WTC11 (cell line): ENCODE measurements at regions not wholly inside any gene's neighbourhood (a gene's known extent, or its start where the extent isn't known, plus 50 kb on each side); places are given as distances from the start of the nearest gene placed in this dataset.

Experiments used
- ATAC-seq: fragments of 200-7000 bp; cut with Tn5 transposase; 2 replicates; pipeline ENCODE4 v1.10.0; 2021; ENCODE audit warnings: mild to moderate bottlenecking, moderate library complexity
- CTCF ChIA-PET: fragments of 300-600 bp; sonication (Branson Sonifier 250); formaldehyde crosslinking; loops from one replicate; lab custom pipeline; 2021; ENCODE audit warnings: antibody characterized with exemption; lab: Charles Lee
- POLR2A ChIA-PET: fragments of 350-600 bp; sonication (Branson Sonifier 250); formaldehyde crosslinking; loops from one replicate; lab custom pipeline; 2021; ENCODE audit warnings: antibody characterized with exemption; lab: Charles Lee
- DNase-seq: peaks from one replicate; pipeline ENCODE4 v3.0.0; 2021; ENCODE audit warnings: low spot score
- H3K27ac Mint-ChIP-seq: 2 replicates; pipeline ENCODE4 v1.8.0; 2021; ENCODE audit warnings: mixed read lengths
- H3K27me3 Mint-ChIP-seq: 2 replicates; pipeline ENCODE4 v1.8.0; 2021; ENCODE audit warnings: low read depth, mild to moderate bottlenecking, moderate library complexity, mixed read lengths
- H3K36me3 Mint-ChIP-seq: 2 replicates; pipeline ENCODE4 v1.8.0; 2021; ENCODE audit warnings: mixed read lengths
- H3K4me1 Mint-ChIP-seq: 2 replicates; pipeline ENCODE4 v1.8.0; 2022; ENCODE audit warnings: mixed read lengths
- H3K4me3 Mint-ChIP-seq: 2 replicates; pipeline ENCODE4 v1.8.0; 2021; ENCODE audit warnings: mild to moderate bottlenecking, moderate library complexity, mixed read lengths
- H3K9me3 Mint-ChIP-seq: 2 replicates; pipeline ENCODE4 v1.8.0; 2021; ENCODE audit warnings: mixed read lengths
- CREB1 ChIP-seq: sonication (generic); formaldehyde crosslinking; IDR thresholded peaks from 2 replicates; pipeline ENCODE4 v1.8.0; 2023; ENCODE audit warnings: mild to moderate bottlenecking, missing genetic modification reagents
- E2F1 ChIP-seq: sonication (generic); formaldehyde crosslinking; IDR thresholded peaks from 2 replicates; pipeline ENCODE4 v1.8.0; 2022; ENCODE audit warnings: mild to moderate bottlenecking, missing genetic modification reagents
- ESRRA ChIP-seq: sonication (generic); formaldehyde crosslinking; IDR thresholded peaks from 2 replicates; pipeline ENCODE4 v1.8.1; 2022; ENCODE audit warnings: mild to moderate bottlenecking, missing genetic modification reagents, borderline replicate concordance
- ETV6 ChIP-seq: sonication (generic); formaldehyde crosslinking; IDR thresholded peaks from 2 replicates; pipeline ENCODE4 v1.8.1; 2022; ENCODE audit warnings: mild to moderate bottlenecking, missing genetic modification reagents
- FOXJ3 ChIP-seq: sonication (generic); formaldehyde crosslinking; IDR thresholded peaks from 2 replicates; pipeline ENCODE4 v1.9.0; 2021; ENCODE audit warnings: missing genetic modification reagents, mild to moderate bottlenecking, borderline replicate concordance
- FOXP1 ChIP-seq: sonication (generic); formaldehyde crosslinking; IDR thresholded peaks from 2 replicates; pipeline ENCODE4 v1.8.0; 2022; ENCODE audit warnings: missing genetic modification reagents, mild to moderate bottlenecking, moderate library complexity, borderline replicate concordance
- GRHL2 ChIP-seq: fragments of 250-450 bp; sonication (Bioruptor Pico); IDR thresholded peaks from 2 replicates; pipeline ENCODE4 v1.8.0; 2022; ENCODE audit warnings: mild to moderate bottlenecking, moderate library complexity; ENCODE audit not compliant: insufficient replicate concordance, severe bottlenecking
- KAT7 ChIP-seq: sonication (generic); formaldehyde crosslinking; IDR thresholded peaks from 2 replicates; pipeline ENCODE4 v1.8.1; 2023; ENCODE audit warnings: missing genetic modification reagents, mild to moderate bottlenecking, borderline replicate concordance
- MAX ChIP-seq: sonication (generic); formaldehyde crosslinking; IDR thresholded peaks from 2 replicates; pipeline ENCODE4 v1.8.0; 2022; ENCODE audit warnings: mild to moderate bottlenecking, missing genetic modification reagents
- MXD4 ChIP-seq: fragments of 250-450 bp; sonication (Bioruptor Pico); IDR thresholded peaks from 2 replicates; pipeline ENCODE4 v1.8.0; 2021; ENCODE audit warnings: mild to moderate bottlenecking, moderate library complexity, borderline replicate concordance
- NFYB ChIP-seq: sonication (generic); formaldehyde crosslinking; conservative IDR thresholded peaks from 2 replicates; pipeline ENCODE4 v1.8.0; 2022; ENCODE audit warnings: low read depth, missing genetic modification reagents
- NR3C1 ChIP-seq: sonication (generic); formaldehyde crosslinking; conservative IDR thresholded peaks from 2 replicates; pipeline ENCODE4 v1.8.1; 2023; ENCODE audit warnings: low read depth, mild to moderate bottlenecking, missing genetic modification reagents
- PRRX2 ChIP-seq: fragments of 250-450 bp; sonication (Bioruptor Pico); IDR thresholded peaks from 2 replicates; pipeline ENCODE4 v1.8.0; 2021; ENCODE audit warnings: mild to moderate bottlenecking
- RELA ChIP-seq: sonication (generic); formaldehyde crosslinking; IDR thresholded peaks from 2 replicates; pipeline ENCODE4 v1.8.1; 2022; ENCODE audit warnings: missing genetic modification reagents, mild to moderate bottlenecking, borderline replicate concordance
- ZBTB21 ChIP-seq: sonication (generic); formaldehyde crosslinking; IDR thresholded peaks from 2 replicates; pipeline ENCODE4 v1.8.1; 2023; ENCODE audit warnings: mild to moderate bottlenecking, missing genetic modification reagents, borderline replicate concordance
- ZNF219 ChIP-seq: sonication (generic); formaldehyde crosslinking; IDR thresholded peaks from 2 replicates; pipeline ENCODE4 v1.8.0; 2023; ENCODE audit warnings: missing genetic modification reagents, mild to moderate bottlenecking, borderline replicate concordance
- ZNF232 ChIP-seq: sonication (generic); formaldehyde crosslinking; IDR thresholded peaks from 2 replicates; pipeline ENCODE4 v1.8.0; 2022; ENCODE audit warnings: mild to moderate bottlenecking, missing genetic modification reagents
- ZNF396 ChIP-seq: fragments of 250-450 bp; sonication (Bioruptor Pico); IDR thresholded peaks from 2 replicates; pipeline ENCODE4 v1.8.0; 2021; ENCODE audit warnings: mild to moderate bottlenecking, moderate library complexity, borderline replicate concordance
- ZNF671 ChIP-seq: fragments of 250-450 bp; sonication (Bioruptor Pico); IDR thresholded peaks from 2 replicates; pipeline ENCODE4 v1.8.0; 2021; ENCODE audit warnings: mild to moderate bottlenecking
- TF ChIP-seq, protein P1 (sequence below): sonication (generic); formaldehyde crosslinking; IDR thresholded peaks from 2 replicates; pipeline ENCODE4 v1.8.1; 2022; ENCODE audit warnings: mild to moderate bottlenecking, moderate library complexity, missing genetic modification reagents
- TF ChIP-seq, protein P2 (sequence below): fragments of 250-450 bp; sonication (Bioruptor Pico); IDR thresholded peaks from 2 replicates; pipeline ENCODE4 v2.1.2; 2022; ENCODE audit warnings: mild to moderate bottlenecking, moderate library complexity
- TF ChIP-seq, protein P3 (sequence below): sonication (generic); formaldehyde crosslinking; IDR thresholded peaks from 2 replicates; pipeline ENCODE4 v1.8.1; 2022; ENCODE audit warnings: missing genetic modification reagents, borderline replicate concordance

- DNase-seq (no peak), ATAC-seq (no peak)
- Mint-ChIP-seq H3K4me1 (no peaks in the 10 kb centered on the region), H3K4me3 (no peak overlapping the region), H3K27me3 (peaks cover 11% of the 10 kb centered on the region), H3K27ac (no peak overlapping the region), H3K9me3 (peaks cover 43% of the 10 kb centered on the region), H3K36me3 (peaks cover 9% of the 10 kb centered on the region)
- CTCF ChIA-PET, result interaction anchor here (2.0 kb wide), 1 partner anchor 205 kb away, joined by 9 read pairs; no protein-coding TSS in a partner anchor
- POLR2A ChIA-PET, result no interaction called here
- no peak for TF ChIP-seq MXD4 (CRISPR knock-in tag)
- TF ChIP-seq, protein P1, sequence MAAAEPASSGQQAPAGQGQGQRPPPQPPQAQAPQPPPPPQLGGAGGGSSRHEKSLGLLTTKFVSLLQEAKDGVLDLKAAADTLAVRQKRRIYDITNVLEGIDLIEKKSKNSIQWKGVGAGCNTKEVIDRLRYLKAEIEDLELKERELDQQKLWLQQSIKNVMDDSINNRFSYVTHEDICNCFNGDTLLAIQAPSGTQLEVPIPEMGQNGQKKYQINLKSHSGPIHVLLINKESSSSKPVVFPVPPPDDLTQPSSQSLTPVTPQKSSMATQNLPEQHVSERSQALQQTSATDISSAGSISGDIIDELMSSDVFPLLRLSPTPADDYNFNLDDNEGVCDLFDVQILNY (CRISPR knock-in tag), result no peak
- no peak for TF ChIP-seq ZNF396 (CRISPR knock-in tag)
- TF ChIP-seq, protein P2, sequence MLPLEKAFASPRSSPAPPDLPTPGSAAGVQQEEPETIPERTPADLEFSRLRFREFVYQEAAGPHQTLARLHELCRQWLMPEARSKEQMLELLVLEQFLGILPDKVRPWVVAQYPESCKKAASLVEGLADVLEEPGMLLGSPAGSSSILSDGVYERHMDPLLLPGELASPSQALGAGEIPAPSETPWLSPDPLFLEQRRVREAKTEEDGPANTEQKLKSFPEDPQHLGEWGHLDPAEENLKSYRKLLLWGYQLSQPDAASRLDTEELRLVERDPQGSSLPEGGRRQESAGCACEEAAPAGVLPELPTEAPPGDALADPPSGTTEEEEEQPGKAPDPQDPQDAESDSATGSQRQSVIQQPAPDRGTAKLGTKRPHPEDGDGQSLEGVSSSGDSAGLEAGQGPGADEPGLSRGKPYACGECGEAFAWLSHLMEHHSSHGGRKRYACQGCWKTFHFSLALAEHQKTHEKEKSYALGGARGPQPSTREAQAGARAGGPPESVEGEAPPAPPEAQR, result no peak
- TF ChIP-seq PRRX2 (CRISPR knock-in tag), result no peak
- TF ChIP-seq RELA (CRISPR knock-in tag), result no peak
- TF ChIP-seq CREB1, result no peak
- TF ChIP-seq E2F1, result no peak
- no peak for TF ChIP-seq ETV6 (CRISPR knock-in tag)
- TF ChIP-seq MAX, result no peak
- TF ChIP-seq NFYB (CRISPR knock-in tag), result no peak
These were observed 127.4 kb downstream of the IRF8 start for GRCh38 chr16:86026171-86026910.

DNA sequence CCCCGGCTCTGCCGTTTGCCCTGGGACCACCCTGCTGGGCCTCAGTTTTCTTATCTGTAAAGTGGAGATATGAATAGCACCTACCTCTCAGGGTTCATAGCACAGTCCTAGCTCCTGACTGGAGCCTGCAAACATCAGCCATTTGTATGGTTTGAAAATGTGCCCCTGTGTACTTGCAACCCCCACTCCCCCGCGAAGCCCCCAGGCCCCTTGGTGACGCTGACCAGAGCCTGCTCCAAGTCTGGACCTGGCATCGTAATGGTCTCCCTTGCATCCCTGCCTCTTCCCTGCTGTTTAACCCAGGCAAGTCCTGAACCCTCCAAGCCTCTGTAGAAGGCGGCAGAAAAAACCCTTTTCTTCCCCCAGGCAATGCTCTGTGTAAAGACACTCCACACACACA is 128.0 kb downstream of the IRF8 start:
- peaks cover under 1% of the 10 kb centered on the region; the same call in 1 of the 2 replicates for H3K4me1 Mint-ChIP-seq
- H3K9me3 Mint-ChIP-seq, result peaks cover 43% of the 10 kb centered on the region
- no peak for TF ChIP-seq NFYB (CRISPR knock-in tag)
- TF ChIP-seq FOXJ3 (CRISPR knock-in tag), result no peak
- TF ChIP-seq, protein P3, sequence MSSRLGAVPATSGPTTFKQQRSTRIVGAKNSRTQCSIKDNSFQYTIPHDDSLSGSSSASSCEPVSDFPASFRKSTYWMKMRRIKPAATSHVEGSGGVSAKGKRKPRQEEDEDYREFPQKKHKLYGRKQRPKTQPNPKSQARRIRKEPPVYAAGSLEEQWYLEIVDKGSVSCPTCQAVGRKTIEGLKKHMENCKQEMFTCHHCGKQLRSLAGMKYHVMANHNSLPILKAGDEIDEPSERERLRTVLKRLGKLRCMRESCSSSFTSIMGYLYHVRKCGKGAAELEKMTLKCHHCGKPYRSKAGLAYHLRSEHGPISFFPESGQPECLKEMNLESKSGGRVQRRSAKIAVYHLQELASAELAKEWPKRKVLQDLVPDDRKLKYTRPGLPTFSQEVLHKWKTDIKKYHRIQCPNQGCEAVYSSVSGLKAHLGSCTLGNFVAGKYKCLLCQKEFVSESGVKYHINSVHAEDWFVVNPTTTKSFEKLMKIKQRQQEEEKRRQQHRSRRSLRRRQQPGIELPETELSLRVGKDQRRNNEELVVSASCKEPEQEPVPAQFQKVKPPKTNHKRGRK, result no peak
- no peak overlapping the region for H3K27ac Mint-ChIP-seq
- ChIA-PET CTCF (interaction anchor here (2.0 kb wide), 1 partner anchor 206 kb away, joined by 9 read pairs; no protein-coding TSS in a partner anchor), POLR2A (no interaction called here)
- no peak for ATAC-seq
- H3K36me3 Mint-ChIP-seq, result peaks cover 9% of the 10 kb centered on the region
- no peak overlapping the region for H3K4me3 Mint-ChIP-seq
- DNase-seq, result no peak
- H3K27me3 Mint-ChIP-seq, result peaks cover 11% of the 10 kb centered on the region

GRCh38 chr16:86027373-86028126 is 128.6 kb downstream of the IRF8 start:
- H3K36me3 Mint-ChIP-seq, result peaks cover 9% of the 10 kb centered on the region
- ATAC-seq (no peak), DNase-seq (no peak)
- H3K4me3 Mint-ChIP-seq, result no peak overlapping the region
- H3K4me1 Mint-ChIP-seq, result peaks cover 7% of the 10 kb centered on the region
- H3K27me3 Mint-ChIP-seq, result peaks cover 11% of the 10 kb centered on the region
- POLR2A ChIA-PET, result no interaction called here
- H3K27ac Mint-ChIP-seq, result no peak overlapping the region
- TF ChIP-seq NR3C1 (CRISPR knock-in tag) (no peak), ZNF232 (CRISPR knock-in tag) (no peak), FOXP1 (CRISPR knock-in tag) (no peak), ESRRA (no peak), ZNF671 (no peak), ZBTB21 (no peak), ZNF219 (CRISPR knock-in tag) (no peak), KAT7 (CRISPR knock-in tag) (no peak), GRHL2 (CRISPR knock-in tag) (no peak), CREB1 (no peak)
- CTCF ChIA-PET, result interaction anchor here (2.3 kb wide), 2 partner anchors 8 to 17 kb away, joined by 10 to 16 read pairs; no protein-coding TSS in a partner anchor
- peaks cover 43% of the 10 kb centered on the region for H3K9me3 Mint-ChIP-seq
